Spinal cord (tissue), 9 donors: ENCODE measurements at regions not wholly inside any gene's neighbourhood (a gene's known extent, or its start where the extent isn't known, plus 50 kb on each side); places are given as distances from the start of the nearest gene placed in this dataset.

Experiments used
- DNase-seq, 6 donors: peaks; one replicate each; pipeline versions ENCODE4 v3.0.0 to v3.0.0-alpha.2; 2013 to 2015; ENCODE audit warnings: low spot score in 6 of 6, low read depth in 4 of 6
- H3K27ac ChIP-seq: one replicate; pipeline ENCODE4 v1.5.1; 2013; ENCODE audit warnings: low read depth, low read length, control low read depth
- H3K27me3 ChIP-seq: one replicate; pipeline ENCODE4 v1.6.1; 2013; ENCODE audit warnings: low read length; ENCODE audit not compliant: control insufficient read depth, insufficient read depth
- H3K36me3 ChIP-seq: one replicate; pipeline ENCODE4 v1.6.1; 2013; ENCODE audit warnings: low read length; ENCODE audit not compliant: control insufficient read depth, insufficient read depth
- H3K4me1 ChIP-seq: one replicate; pipeline ENCODE4 v1.6.1; 2013; ENCODE audit warnings: low read length; ENCODE audit not compliant: control insufficient read depth, insufficient read depth
- H3K4me3 ChIP-seq: one replicate; pipeline ENCODE4 v1.5.1; 2013; ENCODE audit warnings: low read depth, low read length, control low read depth
- H3K9me3 ChIP-seq: one replicate; pipeline ENCODE4 v1.6.1; 2013; ENCODE audit warnings: low read length; ENCODE audit not compliant: control insufficient read depth, insufficient read depth
- WGBS: methylation state at CpG from one replicate; pipeline ENCODE4 v1.1.5; 2013; ENCODE audit warnings: missing lambda C conversion rate; ENCODE audit not compliant: insufficient coverage; 5-methylcytosine and 5-hydroxymethylcytosine counted together
- donor health status: healthy.

- no CpG with 5 or more reads among the region's 1 CpG for WGBS
- H3K36me3 ChIP-seq: no peaks in the 10 kb centered on the region
- H3K4me1 ChIP-seq: no peaks in the 10 kb centered on the region
- H3K27me3 ChIP-seq: no peaks in the 10 kb centered on the region
- no peak for DNase-seq
- H3K4me3 ChIP-seq: no peak overlapping the region
- H3K27ac ChIP-seq: no peak overlapping the region
- H3K9me3 ChIP-seq: no peaks in the 10 kb centered on the region
Observed at GRCh38 chr11:24289301-24289700, 207.6 kb upstream of the LUZP2 start.

GRCh38 chr11:24293964-24294363, 202.9 kb upstream of the LUZP2 start:
- Histone ChIP-seq H3K27me3 (no peaks in the 10 kb centered on the region), H3K4me1 (no peaks in the 10 kb centered on the region), H3K27ac (no peak overlapping the region), H3K4me3 (no peak overlapping the region), H3K36me3 (no peaks in the 10 kb centered on the region), H3K9me3 (no peaks in the 10 kb centered on the region)
- DNase-seq: no peak
- WGBS: 100% methylated on average over 2 of the region's 3 CpGs

GRCh38 chr11:24295360-24295759, 201.5 kb upstream of the LUZP2 start:
- no peaks in the 10 kb centered on the region for H3K27me3 ChIP-seq
- no peaks in the 10 kb centered on the region for H3K9me3 ChIP-seq
- no peaks in the 10 kb centered on the region for H3K36me3 ChIP-seq
- no peaks in the 10 kb centered on the region for H3K4me1 ChIP-seq
- 100% methylated on average over 1 of the region's 2 CpGs for WGBS
- no peak overlapping the region for H3K27ac ChIP-seq
- no peak for DNase-seq
- H3K4me3 ChIP-seq: no peak overlapping the region

GRCh38 chr11:24297461-24297860, 199.4 kb upstream of the LUZP2 start:
- Histone ChIP-seq H3K36me3 (no peaks in the 10 kb centered on the region), H3K9me3 (no peaks in the 10 kb centered on the region), H3K27ac (no peak overlapping the region), H3K27me3 (no peaks in the 10 kb centered on the region), H3K4me1 (no peaks in the 10 kb centered on the region), H3K4me3 (no peak overlapping the region)
- WGBS: no CpG with 5 or more reads among the region's 2 CpGs
- DNase-seq: peak in 1 of 6 donors; percentile 36

- Histone ChIP-seq H3K27ac (no peak overlapping the region), H3K36me3 (no peaks in the 10 kb centered on the region), H3K9me3 (no peaks in the 10 kb centered on the region), H3K27me3 (no peaks in the 10 kb centered on the region), H3K4me3 (no peak overlapping the region), H3K4me1 (no peaks in the 10 kb centered on the region)
- DNase-seq: peak in 1 of 6 donors; percentile 65
- WGBS: no CpG with 5 or more reads among the region's 2 CpGs
Observed at GRCh38 chr11:24298146-24298545, 198.7 kb upstream of the LUZP2 start.

GRCh38 chr11:24311974-24312373, 184.9 kb upstream of the LUZP2 start:
- no peak overlapping the region for H3K27ac ChIP-seq
- no peak for DNase-seq
- H3K36me3 ChIP-seq: no peaks in the 10 kb centered on the region
- H3K9me3 ChIP-seq: peaks cover 6% of the 10 kb centered on the region
- no CpG with 5 or more reads among the region's 2 CpGs for WGBS
- no peak overlapping the region for H3K4me3 ChIP-seq
- H3K4me1 ChIP-seq: no peaks in the 10 kb centered on the region
- no peaks in the 10 kb centered on the region for H3K27me3 ChIP-seq

GRCh38 chr11:24312464-24313238, 184.2 kb upstream of the LUZP2 start:
- WGBS: 100% methylated on average over 1 of the region's 2 CpGs
- no peak overlapping the region for H3K27ac ChIP-seq
- no peaks in the 10 kb centered on the region for H3K27me3 ChIP-seq
- H3K4me1 ChIP-seq: no peaks in the 10 kb centered on the region
- peaks cover 7% of the 10 kb centered on the region for H3K9me3 ChIP-seq
- H3K36me3 ChIP-seq: no peaks in the 10 kb centered on the region
- no peak overlapping the region for H3K4me3 ChIP-seq
- DNase-seq: no peak

- no peaks in the 10 kb centered on the region for H3K27me3 ChIP-seq
- WGBS: 20% methylated on average over 1 of the region's 2 CpGs
- peaks cover 6% of the 10 kb centered on the region for H3K9me3 ChIP-seq
- DNase-seq: no peak
- H3K27ac ChIP-seq: no peak overlapping the region
- H3K4me1 ChIP-seq: no peaks in the 10 kb centered on the region
- no peak overlapping the region for H3K4me3 ChIP-seq
- H3K36me3 ChIP-seq: no peaks in the 10 kb centered on the region
Observed at GRCh38 chr11:24321229-24321628, 175.6 kb upstream of the LUZP2 start.

- no peak for DNase-seq
- no peak overlapping the region for H3K4me3 ChIP-seq
- H3K9me3 ChIP-seq: no peaks in the 10 kb centered on the region
- no peaks in the 10 kb centered on the region for H3K36me3 ChIP-seq
- H3K27me3 ChIP-seq: no peaks in the 10 kb centered on the region
- no peaks in the 10 kb centered on the region for H3K4me1 ChIP-seq
- no peak overlapping the region for H3K27ac ChIP-seq
Observed at GRCh38 chr11:24324211-24324610, 172.6 kb upstream of the LUZP2 start.

- Histone ChIP-seq H3K4me3 (no peak overlapping the region), H3K27ac (no peak overlapping the region), H3K4me1 (no peaks in the 10 kb centered on the region), H3K36me3 (no peaks in the 10 kb centered on the region), H3K27me3 (no peaks in the 10 kb centered on the region), H3K9me3 (no peaks in the 10 kb centered on the region)
- WGBS: 56% methylated on average over 3 of the region's 7 CpGs
- DNase-seq: no peak
Observed at GRCh38 chr11:24344222-24344621, 152.6 kb upstream of the LUZP2 start.
